BJ (cell line): ENCODE measurements at regions not wholly inside any gene's neighbourhood (a gene's known extent, or its start where the extent isn't known, plus 50 kb on each side); places are given as distances from the start of the nearest gene placed in this dataset.

Experiments
- CTCF ChIA-PET: fragments of 350-600 bp; formaldehyde crosslinking; extraction: SDS; loops from one replicate; lab custom pipeline; 2021; ENCODE audit warnings: antibody characterized with exemption, inconsistent platforms; lab: Yijun Ruan, JAX
- POLR2A ChIA-PET: fragments of 300-600 bp; sonication (Branson Sonifier 250); formaldehyde crosslinking; extraction: SDS; loops from one replicate; lab custom pipeline; 2021; ENCODE audit warnings: antibody characterized with exemption; lab: Charles Lee
- DNase-seq: peaks from one replicate; pipeline ENCODE4 v3.0.0-alpha.2; 2011; ENCODE audit warnings: low read depth
- H3K27me3 ChIP-seq: 2 replicates; pipeline ENCODE4 v1.6.0; 2011; ENCODE audit warnings: low read length; ENCODE audit not compliant: control insufficient read depth, insufficient read depth
- H3K36me3 ChIP-seq: 2 replicates; pipeline ENCODE4 v1.5.1; 2011; ENCODE audit warnings: low read length; ENCODE audit not compliant: control insufficient read depth, insufficient read depth
- H3K4me3 ChIP-seq: 2 replicates; pipeline ENCODE4 v1.5.1; 2011; ENCODE audit warnings: low read depth, mild to moderate bottlenecking, control low read depth, low read length
- TF ChIP-seq, protein P1 (sequence below): IDR thresholded peaks from 2 replicates; pipeline ENCODE4 v1.5.1; 2011; ENCODE audit warnings: low read depth, mild to moderate bottlenecking, control low read depth, inconsistent platforms, low read length, moderate library complexity; ENCODE audit not compliant: insufficient read depth

DNA sequence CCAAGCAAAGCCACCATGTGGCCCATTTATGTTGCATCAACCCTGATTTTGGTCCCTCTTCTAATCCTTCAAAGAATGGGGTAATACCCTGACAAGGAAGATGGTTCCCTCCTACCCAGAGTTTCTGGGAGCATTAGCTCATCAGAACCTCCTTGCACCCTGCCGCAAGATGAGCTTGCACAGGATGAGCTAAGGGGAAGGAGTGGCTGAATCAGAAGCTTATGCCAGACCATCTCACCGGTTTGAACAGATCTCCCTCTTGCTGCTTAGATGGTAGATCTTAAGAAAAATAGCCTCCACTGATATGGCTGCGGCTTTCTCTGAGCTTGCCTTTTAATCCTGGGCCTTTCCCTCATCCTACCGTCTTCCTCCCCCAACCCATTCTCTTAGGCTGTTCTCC lies 175.1 kb downstream of the SOX9 start:
- H3K36me3 ChIP-seq = no peaks in the 10 kb centered on the region
- TF ChIP-seq, protein P1, sequence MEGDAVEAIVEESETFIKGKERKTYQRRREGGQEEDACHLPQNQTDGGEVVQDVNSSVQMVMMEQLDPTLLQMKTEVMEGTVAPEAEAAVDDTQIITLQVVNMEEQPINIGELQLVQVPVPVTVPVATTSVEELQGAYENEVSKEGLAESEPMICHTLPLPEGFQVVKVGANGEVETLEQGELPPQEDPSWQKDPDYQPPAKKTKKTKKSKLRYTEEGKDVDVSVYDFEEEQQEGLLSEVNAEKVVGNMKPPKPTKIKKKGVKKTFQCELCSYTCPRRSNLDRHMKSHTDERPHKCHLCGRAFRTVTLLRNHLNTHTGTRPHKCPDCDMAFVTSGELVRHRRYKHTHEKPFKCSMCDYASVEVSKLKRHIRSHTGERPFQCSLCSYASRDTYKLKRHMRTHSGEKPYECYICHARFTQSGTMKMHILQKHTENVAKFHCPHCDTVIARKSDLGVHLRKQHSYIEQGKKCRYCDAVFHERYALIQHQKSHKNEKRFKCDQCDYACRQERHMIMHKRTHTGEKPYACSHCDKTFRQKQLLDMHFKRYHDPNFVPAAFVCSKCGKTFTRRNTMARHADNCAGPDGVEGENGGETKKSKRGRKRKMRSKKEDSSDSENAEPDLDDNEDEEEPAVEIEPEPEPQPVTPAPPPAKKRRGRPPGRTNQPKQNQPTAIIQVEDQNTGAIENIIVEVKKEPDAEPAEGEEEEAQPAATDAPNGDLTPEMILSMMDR = no peak
- H3K27me3 ChIP-seq = peaks cover 4% of the 10 kb centered on the region
- ChIA-PET POLR2A (no interaction called here), CTCF (interaction anchor here (0.7 to 1.3 kb wide), 2 partner anchors 8 to 12 kb away, joined by 3 read pairs; no protein-coding TSS in a partner anchor)
- no peak overlapping the region for H3K4me3 ChIP-seq
- no peak for DNase-seq

DNA sequence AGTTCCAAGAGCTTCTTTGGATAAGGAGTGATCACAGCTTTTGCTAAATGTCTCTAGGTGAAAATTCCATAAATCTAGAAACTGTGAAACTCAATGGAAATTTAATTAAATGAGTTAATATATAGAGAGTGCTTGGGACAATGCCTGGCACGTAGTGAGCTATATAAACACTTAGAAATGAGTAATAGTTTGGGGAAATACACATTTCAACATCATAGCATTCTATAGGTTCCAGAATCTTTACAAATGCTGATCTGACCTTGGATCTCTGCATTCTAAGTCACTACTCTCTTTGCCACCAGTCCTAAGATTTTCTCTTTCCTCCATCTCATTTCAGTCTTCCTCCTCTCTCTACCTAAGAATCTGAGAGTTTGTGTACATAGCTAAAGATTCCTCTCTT lies 175.6 kb downstream of the SOX9 start:
- TF ChIP-seq, protein P1 = no peak
- POLR2A ChIA-PET = no interaction called here
- Histone ChIP-seq H3K27me3 (peaks cover 4% of the 10 kb centered on the region), H3K4me3 (no peak overlapping the region), H3K36me3 (no peaks in the 10 kb centered on the region)
- CTCF ChIA-PET = interaction anchor here (0.7 to 1.3 kb wide), 3 partner anchors 8 to 176 kb away, joined by 3 read pairs; partner anchors contain the start of gene SOX9
- DNase-seq = no peak

- TF ChIP-seq, protein P1 = no peak
- DNase-seq = no peak
- H3K36me3 ChIP-seq = no peaks in the 10 kb centered on the region
- no peak overlapping the region for H3K4me3 ChIP-seq
- ChIA-PET POLR2A (no interaction called here), CTCF (interaction anchor here (0.8 kb wide), 1 partner anchor 9 kb away, joined by 3 read pairs; no protein-coding TSS in a partner anchor)
- H3K27me3 ChIP-seq = peaks cover 4% of the 10 kb centered on the region; the same call in 1 of the 2 replicates
These were observed 176.7 kb downstream of the SOX9 start for GRCh38 chr17:72297326-72298115.

GRCh38 chr17:72299100-72299499 lies 178.3 kb downstream of the SOX9 start:
- DNase-seq = no peak
- Histone ChIP-seq H3K27me3 (peaks cover 4% of the 10 kb centered on the region; the same call in 1 of the 2 replicates), H3K4me3 (no peak overlapping the region), H3K36me3 (no peaks in the 10 kb centered on the region)
- ChIA-PET CTCF (interaction anchor here (0.6 kb wide), 1 partner anchor 32 kb away, joined by 3 read pairs; no protein-coding TSS in a partner anchor), POLR2A (no interaction called here)
- TF ChIP-seq, protein P1 = no peak

DNA sequence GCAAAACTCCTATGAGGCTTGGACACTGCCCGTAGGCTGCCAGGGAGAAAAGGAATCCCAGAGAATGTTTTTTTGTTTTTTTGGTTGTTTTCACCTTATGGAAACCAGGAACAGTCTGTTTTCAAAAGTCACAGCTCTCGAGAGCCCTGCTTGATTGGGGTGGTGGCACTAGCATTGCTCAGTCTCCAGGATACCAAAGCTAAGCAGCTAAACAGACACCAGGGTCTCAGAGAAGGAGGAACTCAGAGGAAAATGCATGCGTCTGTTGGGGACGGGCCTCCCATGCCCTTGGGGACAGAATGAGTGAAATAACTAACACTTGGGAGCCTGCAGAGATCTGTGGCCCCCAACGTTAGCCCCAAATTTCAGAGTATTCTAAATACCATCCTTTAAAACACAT lies 178.8 kb downstream of the SOX9 start:
- Histone ChIP-seq H3K4me3 (no peak overlapping the region), H3K36me3 (no peaks in the 10 kb centered on the region), H3K27me3 (peaks cover 4% of the 10 kb centered on the region; the same call in 1 of the 2 replicates)
- CTCF ChIA-PET = interaction anchor here (0.6 kb wide), 1 partner anchor 32 kb away, joined by 3 read pairs; no protein-coding TSS in a partner anchor
- no peak for DNase-seq
- TF ChIP-seq, protein P1 = no peak
- POLR2A ChIA-PET = no interaction called here
